Parathyroid adenoma (tissue), 2 donors: ENCODE measurements at regions not wholly inside any gene's neighbourhood (a gene's known extent, or its start where the extent isn't known, plus 50 kb on each side); places are given as distances from the start of the nearest gene placed in this dataset.
"Not testable (repeated sequence)": the region's sequence is repeated elsewhere in the genome, so short reads cannot be mapped to it uniquely, and the experiment has no call there.

ENCODE experiments used
- H2AFZ ChIP-seq: fragments of 300-600 bp; sonication (generic); one replicate; pipeline ENCODE4 v1.7.0; 2017; ENCODE audit warnings: antibody characterized with exemption, mild to moderate bottlenecking
- H3K27ac ChIP-seq: fragments of 300-600 bp; sonication (generic); one replicate; pipeline ENCODE4 v1.7.0; 2017
- H3K27me3 ChIP-seq: fragments of 300-600 bp; sonication (generic); one replicate; pipeline ENCODE4 v1.7.0; 2017; ENCODE audit warnings: low read length; ENCODE audit not compliant: control insufficient read depth, insufficient read depth
- H3K36me3 ChIP-seq: fragments of 300-600 bp; sonication (generic); one replicate; pipeline ENCODE4 v1.7.0; 2017; ENCODE audit warnings: low read length; ENCODE audit not compliant: control insufficient read depth, insufficient read depth
- H3K4me1 ChIP-seq: fragments of 300-600 bp; sonication (generic); one replicate; pipeline ENCODE4 v1.7.0; 2017; ENCODE audit warnings: control low read depth
- H3K4me2 ChIP-seq: fragments of 300-600 bp; sonication (generic); one replicate; pipeline ENCODE4 v1.7.0; 2017; ENCODE audit warnings: low read length
- H3K4me3 ChIP-seq: fragments of 300-600 bp; sonication (generic); one replicate; pipeline ENCODE4 v1.7.0; 2017; ENCODE audit warnings: low read depth, low read length
- H3K79me2 ChIP-seq: fragments of 300-600 bp; sonication (generic); one replicate; pipeline ENCODE4 v1.7.0; 2017; ENCODE audit warnings: control low read depth
- H3K9ac ChIP-seq: fragments of 300-600 bp; sonication (generic); one replicate; pipeline ENCODE4 v1.7.0; 2017; ENCODE audit warnings: mild to moderate bottlenecking
- H3K9me3 ChIP-seq: fragments of 300-600 bp; sonication (generic); one replicate; pipeline ENCODE4 v1.7.0; 2017; ENCODE audit warnings: low read length; ENCODE audit not compliant: control insufficient read depth
- TF ChIP-seq, protein P1 (sequence below): fragments of 300-600 bp; sonication (generic); IDR thresholded peaks from one replicate; pipeline ENCODE4 v1.7.0; 2017; ENCODE audit warnings: antibody characterized with exemption, mild to moderate bottlenecking
- donor health status: primary hyperparathyroidism.

DNA sequence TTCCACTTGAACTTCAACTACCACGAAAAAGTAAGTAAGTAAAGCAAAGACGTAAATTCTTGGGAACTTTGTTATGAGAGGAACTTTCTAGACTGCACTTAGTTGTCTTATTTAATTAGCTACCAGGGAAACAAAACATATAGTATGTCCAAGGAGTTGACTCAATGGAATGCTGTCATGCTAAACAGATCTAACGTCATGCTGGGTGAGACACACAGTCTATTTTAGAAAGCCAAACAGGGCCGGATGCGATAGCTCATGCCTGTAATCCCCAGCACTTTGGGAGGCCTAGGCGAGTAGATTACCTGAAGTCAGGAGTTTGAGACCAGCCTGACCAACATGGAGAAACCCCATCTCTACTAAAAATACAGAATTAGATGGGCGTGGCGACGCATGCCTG, 140.6 kb upstream of the RRN3 start:
- H3K4me3 ChIP-seq, H3K9ac ChIP-seq: not testable (repeated sequence)

DNA sequence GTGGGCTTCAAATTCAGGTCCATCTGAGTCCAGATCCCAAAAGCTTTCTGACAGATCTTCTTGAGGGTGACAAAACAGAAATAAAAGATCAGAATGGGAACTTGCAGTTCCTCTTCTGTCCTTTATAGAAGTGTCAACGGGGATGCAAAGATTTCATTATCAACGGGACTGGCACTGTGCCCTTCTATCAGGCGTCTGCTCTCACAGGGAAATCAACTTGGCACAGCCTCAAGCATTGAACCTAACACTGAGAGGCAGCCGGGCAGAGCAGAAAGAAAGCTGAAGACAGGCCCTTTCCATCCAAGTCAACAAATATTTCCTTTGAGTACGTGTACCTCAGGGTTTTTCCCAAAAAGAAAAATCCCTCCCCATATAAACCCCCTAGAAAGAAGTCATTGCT, 136.4 kb upstream of the RRN3 start:
- not testable (repeated sequence) for H3K79me2 ChIP-seq, H3K9ac ChIP-seq, H3K4me2 ChIP-seq, H3K9me3 ChIP-seq, H3K27ac ChIP-seq, H2AFZ ChIP-seq, H3K36me3 ChIP-seq, H3K4me3 ChIP-seq, H3K27me3 ChIP-seq, H3K4me1 ChIP-seq

More for the DNA sequence above, 140.6 kb upstream of the RRN3 start:
- H3K27me3 ChIP-seq, H3K79me2 ChIP-seq, H3K4me2 ChIP-seq, H3K27ac ChIP-seq, H3K9me3 ChIP-seq, H3K36me3 ChIP-seq, H3K4me1 ChIP-seq, H2AFZ ChIP-seq: not testable (repeated sequence)

DNA sequence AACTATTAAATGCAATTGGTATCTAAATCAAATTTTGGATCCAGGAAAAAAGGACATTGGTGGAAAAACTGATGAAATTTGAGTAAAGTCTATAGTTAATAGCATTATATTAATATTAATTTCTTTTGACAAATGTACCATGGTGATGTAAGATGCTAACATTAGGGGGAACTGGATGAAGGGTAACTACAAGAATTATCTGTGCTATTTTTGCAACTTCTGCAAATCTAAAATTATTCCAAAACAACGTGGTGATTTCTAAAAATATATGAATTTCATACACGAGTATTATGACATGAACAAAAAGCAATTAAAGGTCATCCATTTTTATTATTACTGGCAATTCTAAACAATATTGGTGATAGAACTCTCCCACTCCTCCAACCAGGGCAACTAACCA, 135.6 kb upstream of the RRN3 start:
- H3K9ac ChIP-seq, H3K9me3 ChIP-seq, H3K4me2 ChIP-seq, H3K79me2 ChIP-seq, H3K4me3 ChIP-seq, H3K27ac ChIP-seq, H3K36me3 ChIP-seq, H2AFZ ChIP-seq, H3K27me3 ChIP-seq, H3K4me1 ChIP-seq: not testable (repeated sequence)

DNA sequence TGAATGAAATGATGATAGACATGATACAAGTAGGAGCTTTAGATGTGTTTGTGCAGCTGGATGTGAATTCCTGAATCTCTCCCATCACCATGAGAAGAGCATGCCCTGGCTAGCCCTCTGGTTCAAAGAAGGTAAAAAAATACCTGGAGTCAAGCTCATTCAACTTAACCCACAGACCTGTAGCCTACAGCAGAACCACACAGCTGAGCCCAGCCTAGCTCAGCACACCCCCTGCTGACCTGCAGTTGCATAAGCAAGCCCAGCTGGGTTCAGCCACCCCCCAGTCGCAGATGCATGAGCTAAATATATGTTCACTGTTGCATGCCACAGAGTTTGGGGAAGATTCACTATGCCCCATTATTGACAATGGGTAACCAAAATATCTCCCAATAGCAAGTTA, 130.6 kb upstream of the RRN3 start:
- not testable (repeated sequence) for H3K27ac ChIP-seq, H3K4me2 ChIP-seq, H3K36me3 ChIP-seq, H3K4me1 ChIP-seq, H2AFZ ChIP-seq, H3K9me3 ChIP-seq, H3K4me3 ChIP-seq, H3K27me3 ChIP-seq, H3K79me2 ChIP-seq, H3K9ac ChIP-seq

DNA sequence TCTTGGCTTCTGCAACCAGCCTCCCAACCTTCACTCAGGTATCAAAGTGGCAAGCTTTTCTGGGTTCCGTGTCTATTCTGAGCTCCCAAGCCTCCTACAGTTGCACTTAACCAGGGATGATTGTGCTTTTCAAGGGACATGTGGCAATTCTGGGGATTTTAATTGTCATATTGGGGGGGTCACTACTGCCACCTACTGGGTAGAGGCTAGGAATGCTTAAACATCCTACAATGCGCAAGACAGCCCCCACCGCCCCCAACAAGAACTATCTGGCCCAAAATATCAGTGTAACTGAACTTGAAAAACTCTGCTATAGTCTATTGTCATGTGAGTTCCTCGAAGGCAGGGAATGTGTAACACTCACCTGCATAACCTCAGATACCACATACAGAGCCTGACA, 129.3 kb upstream of the RRN3 start:
- not testable (repeated sequence) for H2AFZ ChIP-seq, H3K4me2 ChIP-seq, H3K4me1 ChIP-seq, H3K27ac ChIP-seq, H3K9ac ChIP-seq, H3K4me3 ChIP-seq, H3K27me3 ChIP-seq, H3K79me2 ChIP-seq, H3K36me3 ChIP-seq, H3K9me3 ChIP-seq

DNA sequence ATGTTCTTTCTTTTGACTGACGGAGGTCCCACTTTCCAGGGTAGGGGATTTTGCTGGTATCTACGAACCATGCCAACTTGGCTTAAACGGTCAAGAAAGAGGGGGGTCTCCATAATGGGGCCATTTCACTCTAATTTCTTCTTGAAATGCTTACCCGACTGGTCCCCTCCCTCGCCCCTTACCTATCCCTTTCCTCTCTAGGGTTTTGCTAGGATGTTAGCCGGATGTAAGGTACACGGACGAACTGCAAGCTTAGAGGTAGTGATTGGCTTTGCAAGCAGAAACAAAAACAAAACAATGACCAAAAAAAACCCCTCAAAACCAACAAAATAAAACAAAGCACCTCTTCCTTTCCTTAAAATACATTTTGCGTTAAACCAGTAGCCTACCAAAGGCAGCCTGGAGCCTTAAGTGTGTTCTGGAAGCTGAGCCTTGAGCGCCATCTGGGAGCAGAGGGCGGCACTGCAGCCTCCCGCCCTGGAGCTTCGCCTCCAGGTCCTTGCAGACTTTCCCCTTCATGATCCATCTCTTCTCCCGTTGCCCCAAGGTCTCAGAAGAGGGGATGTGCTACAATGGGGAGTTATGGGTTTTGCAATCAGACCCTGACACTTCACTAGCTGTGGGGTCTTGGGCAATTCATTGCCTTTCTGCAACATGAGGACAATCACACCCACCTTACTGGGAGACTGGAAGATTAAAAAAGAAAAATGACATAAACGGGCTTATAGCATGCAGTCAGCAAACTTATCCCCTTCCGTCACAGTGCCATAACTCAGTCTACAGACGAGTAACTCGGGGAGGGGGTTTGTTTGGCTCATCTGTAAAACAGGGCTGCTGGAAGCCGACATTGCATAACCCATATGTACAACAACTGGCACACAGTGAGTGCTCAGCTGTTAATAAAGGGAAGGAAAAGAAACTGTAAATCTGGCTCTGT, 125.9 kb upstream of the RRN3 start:
- not testable (repeated sequence) for H3K27me3 ChIP-seq, H3K36me3 ChIP-seq, H3K27ac ChIP-seq, H3K9ac ChIP-seq, H3K4me2 ChIP-seq, H3K4me3 ChIP-seq, H3K9me3 ChIP-seq, H3K79me2 ChIP-seq, H3K4me1 ChIP-seq, H2AFZ ChIP-seq
- TF ChIP-seq, protein P1, sequence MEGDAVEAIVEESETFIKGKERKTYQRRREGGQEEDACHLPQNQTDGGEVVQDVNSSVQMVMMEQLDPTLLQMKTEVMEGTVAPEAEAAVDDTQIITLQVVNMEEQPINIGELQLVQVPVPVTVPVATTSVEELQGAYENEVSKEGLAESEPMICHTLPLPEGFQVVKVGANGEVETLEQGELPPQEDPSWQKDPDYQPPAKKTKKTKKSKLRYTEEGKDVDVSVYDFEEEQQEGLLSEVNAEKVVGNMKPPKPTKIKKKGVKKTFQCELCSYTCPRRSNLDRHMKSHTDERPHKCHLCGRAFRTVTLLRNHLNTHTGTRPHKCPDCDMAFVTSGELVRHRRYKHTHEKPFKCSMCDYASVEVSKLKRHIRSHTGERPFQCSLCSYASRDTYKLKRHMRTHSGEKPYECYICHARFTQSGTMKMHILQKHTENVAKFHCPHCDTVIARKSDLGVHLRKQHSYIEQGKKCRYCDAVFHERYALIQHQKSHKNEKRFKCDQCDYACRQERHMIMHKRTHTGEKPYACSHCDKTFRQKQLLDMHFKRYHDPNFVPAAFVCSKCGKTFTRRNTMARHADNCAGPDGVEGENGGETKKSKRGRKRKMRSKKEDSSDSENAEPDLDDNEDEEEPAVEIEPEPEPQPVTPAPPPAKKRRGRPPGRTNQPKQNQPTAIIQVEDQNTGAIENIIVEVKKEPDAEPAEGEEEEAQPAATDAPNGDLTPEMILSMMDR: peak; percentile 66

DNA sequence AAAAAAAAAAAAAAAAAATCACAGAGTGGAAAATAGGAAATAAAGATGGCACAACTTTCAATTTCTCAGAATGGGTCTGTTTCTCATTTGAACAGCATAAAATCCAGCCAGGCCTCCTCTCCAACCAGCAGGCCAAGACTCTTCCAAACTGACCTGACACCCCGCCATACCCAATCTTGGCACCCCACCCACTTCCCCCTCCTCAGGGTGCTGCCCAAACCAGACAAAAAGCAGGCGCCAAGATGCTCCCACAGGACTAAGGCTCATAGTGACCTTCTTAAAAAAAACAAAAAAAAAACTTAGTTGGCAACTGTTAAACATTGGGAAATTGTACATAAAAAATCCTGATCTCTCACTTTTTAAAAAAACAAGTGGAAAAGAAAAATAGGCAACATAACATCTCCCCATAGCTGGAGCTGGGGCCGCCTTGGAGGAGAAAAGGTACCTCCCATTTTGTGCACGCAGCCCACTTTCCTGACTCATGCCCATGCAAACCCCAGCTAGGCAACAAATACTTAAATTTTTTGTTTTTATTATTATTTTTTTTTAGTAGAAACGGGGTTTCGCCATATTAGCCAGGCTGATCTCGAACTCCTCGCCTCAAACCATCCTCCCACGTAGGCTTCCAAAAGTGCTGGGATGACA, 124.9 kb upstream of the RRN3 start:
- not testable (repeated sequence) for H3K4me1 ChIP-seq, H3K9me3 ChIP-seq, H3K4me3 ChIP-seq, H3K79me2 ChIP-seq, H3K36me3 ChIP-seq, H2AFZ ChIP-seq, H3K27me3 ChIP-seq, H3K4me2 ChIP-seq, H3K9ac ChIP-seq, H3K27ac ChIP-seq

DNA sequence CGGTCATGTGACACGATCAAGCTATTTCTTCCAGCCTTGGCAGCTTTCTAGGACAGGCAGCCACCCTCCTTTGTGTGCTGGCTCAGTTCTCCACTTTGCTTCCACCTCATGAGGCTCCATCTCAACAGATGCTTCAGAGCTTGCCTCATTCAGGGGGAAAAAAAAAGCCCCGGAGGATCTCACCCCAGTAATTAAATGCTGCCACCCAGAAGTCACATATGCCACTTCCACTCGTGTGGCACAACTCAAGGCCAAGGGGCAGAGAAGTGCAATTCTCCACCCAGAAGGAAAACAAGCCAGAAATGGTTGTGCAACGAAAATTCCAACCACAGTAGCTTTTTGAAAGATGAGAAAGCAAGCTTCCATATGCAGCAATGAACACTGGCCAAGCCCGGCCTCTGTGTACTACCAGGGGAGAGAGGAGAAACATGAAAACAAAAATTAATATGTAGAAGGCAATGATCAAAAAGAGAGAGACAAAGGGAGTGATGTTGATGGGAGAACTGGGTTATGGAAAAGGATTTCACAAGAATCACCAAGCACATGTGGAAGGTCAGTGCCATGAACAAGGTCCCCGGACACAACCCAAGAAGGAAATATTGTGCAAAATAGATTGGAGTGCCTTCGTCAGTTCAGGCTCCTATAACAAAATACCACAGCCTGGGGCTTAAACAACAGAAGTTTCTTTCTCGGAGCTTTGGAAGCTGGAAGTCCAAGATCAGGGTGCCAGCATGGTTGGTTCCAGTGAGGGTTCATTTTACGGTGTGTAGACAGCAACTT, 113.3 kb upstream of the RRN3 start:
- H3K27ac ChIP-seq, H3K4me2 ChIP-seq, H3K4me1 ChIP-seq, H3K36me3 ChIP-seq, H3K4me3 ChIP-seq, H2AFZ ChIP-seq, H3K9me3 ChIP-seq, H3K9ac ChIP-seq, H3K79me2 ChIP-seq, H3K27me3 ChIP-seq: not testable (repeated sequence)

DNA sequence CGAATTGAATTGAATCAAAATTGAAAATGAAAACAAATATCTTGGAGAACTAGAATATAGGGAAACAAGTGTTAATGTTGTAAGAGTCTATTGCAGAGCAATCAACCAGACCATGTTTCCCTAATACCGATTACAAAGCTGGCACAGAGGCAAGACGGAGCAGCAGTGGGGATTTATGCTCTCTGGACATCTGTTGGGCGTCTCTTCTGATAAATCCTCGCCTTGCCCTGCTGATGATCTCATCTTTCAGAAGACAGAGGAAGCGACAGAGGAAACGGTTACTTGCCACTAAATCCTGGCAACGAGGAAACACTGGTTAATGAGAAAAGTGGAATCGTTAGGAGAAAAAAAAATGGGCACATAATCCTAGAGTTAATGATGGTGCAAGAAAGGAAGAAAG, 112.4 kb upstream of the RRN3 start:
- H3K27ac ChIP-seq, H3K36me3 ChIP-seq, H3K79me2 ChIP-seq, H3K9ac ChIP-seq, H3K4me2 ChIP-seq, H3K9me3 ChIP-seq, H3K4me1 ChIP-seq, H3K4me3 ChIP-seq, H3K27me3 ChIP-seq, H2AFZ ChIP-seq: not testable (repeated sequence)

DNA sequence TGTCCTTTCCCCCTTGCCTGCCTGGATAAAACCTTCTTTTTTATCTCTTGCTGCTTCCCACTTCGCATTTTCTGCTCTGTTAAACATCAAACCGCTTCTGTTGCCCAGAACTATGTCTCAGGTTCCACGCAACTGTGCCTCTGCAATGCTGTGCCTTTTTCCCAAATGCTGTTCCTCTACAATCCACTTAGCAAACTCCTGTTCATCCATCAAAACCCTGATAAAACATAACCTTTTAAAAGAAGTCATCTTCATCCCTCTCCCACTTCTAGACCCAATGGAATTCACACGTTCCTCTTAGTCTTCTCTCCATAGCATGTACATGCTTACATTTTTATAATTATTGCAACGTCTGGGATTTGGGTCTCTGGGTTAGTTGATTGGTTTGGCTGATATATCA, 111.9 kb upstream of the RRN3 start:
- H2AFZ ChIP-seq, H3K27me3 ChIP-seq, H3K36me3 ChIP-seq, H3K4me1 ChIP-seq, H3K9me3 ChIP-seq, H3K4me3 ChIP-seq, H3K9ac ChIP-seq, H3K27ac ChIP-seq, H3K79me2 ChIP-seq, H3K4me2 ChIP-seq: not testable (repeated sequence)
